GM21423 (cell line): ENCODE measurements at regions not wholly inside any gene's neighbourhood (a gene's known extent, or its start where the extent isn't known, plus 50 kb on each side); places are given as distances from the start of the nearest gene placed in this dataset.

ENCODE experiments used
- ATAC-seq: cut with Tn5 transposase; IDR thresholded peaks from one replicate; pipeline ENCODE4 v1.9.1; 2021; ENCODE audit warnings: mild to moderate bottlenecking, moderate library complexity; ENCODE audit not compliant: unreplicated experiment

DNA sequence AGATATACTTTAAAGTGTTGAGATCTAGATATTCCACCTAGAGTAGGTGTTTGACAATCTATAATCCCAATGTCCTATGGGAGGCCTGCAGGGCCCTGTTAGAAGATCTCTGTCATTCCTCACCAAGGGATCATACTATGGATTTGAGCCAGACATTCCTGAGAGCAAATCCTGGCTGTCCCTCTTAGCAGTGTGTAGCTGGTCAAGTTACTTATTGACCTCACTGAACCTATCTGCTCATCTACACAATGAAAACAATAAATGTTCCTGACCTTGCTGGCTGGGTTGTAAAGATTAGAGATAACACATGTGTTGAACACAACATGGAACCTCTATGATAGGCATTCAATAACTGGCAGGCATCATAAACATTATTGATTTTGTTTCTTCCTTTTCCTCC lies 265.6 kb upstream of the ATP11B start:
- ATAC-seq, result no peak

DNA sequence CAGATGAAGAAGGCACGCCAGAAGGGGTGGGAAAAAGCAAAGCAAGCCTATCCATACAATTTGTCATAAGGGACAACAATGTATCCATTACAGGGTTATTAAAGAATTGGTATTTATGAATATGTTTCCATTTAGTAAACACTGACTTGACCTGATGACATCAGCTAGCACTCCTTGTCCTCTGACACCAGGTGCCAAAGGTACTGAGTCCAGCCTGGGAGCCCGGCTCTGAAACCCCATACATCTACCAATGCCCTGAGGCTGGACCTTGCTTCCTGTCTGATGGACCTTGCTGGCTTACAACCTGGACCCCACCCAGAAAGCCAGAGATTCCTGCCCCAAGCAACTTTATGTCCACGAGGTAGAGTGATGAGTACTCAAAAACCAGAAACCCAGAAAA lies 263.0 kb upstream of the ATP11B start:
- no peak for ATAC-seq

GRCh38 chr3:182533394-182533793 lies 259.9 kb upstream of the ATP11B start:
- no peak for ATAC-seq

- no peak for ATAC-seq
Observed at GRCh38 chr3:182544542-182544941, 248.8 kb upstream of the ATP11B start.

- no peak for ATAC-seq
Observed at GRCh38 chr3:182562274-182562673, 231.0 kb upstream of the ATP11B start.

DNA sequence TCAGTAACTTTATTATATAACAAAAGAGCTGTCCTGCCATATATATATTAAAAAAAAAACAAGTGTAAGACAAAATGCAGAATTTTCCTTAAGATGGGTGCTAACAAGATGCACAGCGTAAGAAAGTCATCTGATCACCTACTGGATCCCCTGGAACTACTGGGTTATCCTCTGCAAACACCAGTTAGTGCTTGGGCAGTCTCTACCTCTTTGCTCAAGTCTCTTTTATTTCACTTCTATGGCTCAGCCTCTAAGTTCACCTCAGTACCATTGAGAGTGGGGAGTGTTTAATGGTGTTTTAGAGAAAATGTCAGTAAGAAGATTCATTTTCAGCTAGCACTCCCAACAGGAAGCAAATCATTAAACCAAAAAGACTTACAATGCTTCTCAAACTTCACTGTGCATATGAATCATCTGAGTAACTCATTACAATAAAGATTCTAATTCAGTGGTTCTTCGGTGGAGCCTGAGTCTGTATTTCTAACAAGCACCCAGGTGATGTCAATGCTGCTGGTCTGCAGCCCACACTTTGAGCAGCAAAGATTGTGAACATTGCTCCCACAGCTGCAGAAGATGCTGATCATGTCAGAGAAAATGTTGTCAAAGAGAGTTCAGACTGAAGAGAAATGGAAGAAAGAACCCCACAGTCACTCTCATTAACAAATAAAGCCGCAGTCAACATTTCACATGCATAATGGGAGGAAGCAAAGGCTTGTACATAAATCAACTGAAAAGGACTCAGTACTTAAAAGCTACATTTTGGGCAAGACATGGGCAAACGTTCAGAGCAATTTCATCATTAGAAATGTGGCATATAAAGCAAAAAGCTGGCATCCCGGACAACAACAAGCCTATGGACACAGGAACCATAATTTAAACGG lies 227.1 kb upstream of the ATP11B start:
- ATAC-seq, result no peak

GRCh38 chr3:182567700-182568099 lies 225.6 kb upstream of the ATP11B start:
- no peak for ATAC-seq

- no peak for ATAC-seq
Observed at GRCh38 chr3:182568261-182568660, 225.0 kb upstream of the ATP11B start.

DNA sequence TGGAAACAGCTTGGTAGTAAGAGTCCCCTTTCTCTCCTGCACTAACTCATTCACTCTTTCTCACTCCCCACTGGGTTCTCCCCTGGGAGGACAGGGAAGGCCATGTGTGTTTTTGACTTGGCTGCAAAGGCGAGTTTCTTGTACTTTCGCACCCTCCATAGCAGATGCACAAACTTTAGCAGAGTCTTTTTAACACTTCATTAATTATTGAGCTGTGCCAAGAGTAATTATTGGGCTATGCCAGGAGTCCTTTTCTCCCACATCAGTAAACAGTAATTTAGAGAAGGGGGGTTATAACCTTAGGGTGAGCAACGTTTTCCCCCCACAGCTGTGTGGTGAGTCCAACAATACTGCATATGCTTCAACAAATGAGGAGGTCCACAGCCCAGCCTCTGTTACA lies 224.4 kb upstream of the ATP11B start:
- no peak for ATAC-seq

- no peak for ATAC-seq
Observed at GRCh38 chr3:182570946-182571594, 222.2 kb upstream of the ATP11B start.

- ATAC-seq, result no peak
Observed at GRCh38 chr3:182575941-182576340, 217.4 kb upstream of the ATP11B start.

DNA sequence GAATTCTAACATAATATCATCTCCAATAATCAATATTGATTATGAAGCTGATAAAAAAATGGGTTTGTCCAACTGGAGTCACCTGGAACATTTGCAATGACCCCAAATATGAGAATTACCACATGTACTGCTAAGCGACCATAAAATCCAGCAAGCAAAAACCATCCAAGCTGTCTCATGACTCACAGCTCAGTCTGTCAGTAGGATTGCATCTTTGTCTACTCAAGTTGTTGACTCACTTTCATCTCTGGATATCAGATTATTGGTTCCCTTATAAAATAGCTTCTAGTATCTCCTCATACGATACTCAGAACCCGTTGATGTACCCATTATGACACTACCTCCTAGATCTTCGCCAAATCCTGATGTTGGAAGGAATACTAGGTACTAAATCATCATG lies 209.8 kb upstream of the ATP11B start:
- ATAC-seq, result no peak

GRCh38 chr3:182585532-182586150 lies 207.7 kb upstream of the ATP11B start:
- ATAC-seq, result no peak

DNA sequence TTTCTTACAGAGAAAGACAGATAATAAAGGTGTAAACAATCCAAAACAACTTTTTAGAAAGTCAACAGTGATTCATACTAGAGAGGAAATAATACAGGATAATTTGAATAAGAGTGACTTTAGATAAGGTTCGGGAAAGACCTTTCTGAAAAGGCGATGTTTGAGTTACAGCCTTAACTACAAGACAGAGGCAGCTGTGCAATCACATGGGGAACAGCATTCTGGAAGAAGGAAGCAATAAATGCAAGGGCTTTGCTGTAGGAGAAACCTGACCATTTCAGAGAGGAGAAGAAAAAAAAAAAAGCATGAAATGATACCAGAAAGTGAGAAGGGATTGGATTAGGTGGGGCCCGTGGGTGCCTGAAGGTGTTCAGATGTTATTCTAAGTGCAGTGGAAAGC lies 200.6 kb upstream of the ATP11B start:
- ATAC-seq, result no peak

GRCh38 chr3:182596676-182597410 lies 196.5 kb upstream of the ATP11B start:
- ATAC-seq, result no peak

DNA sequence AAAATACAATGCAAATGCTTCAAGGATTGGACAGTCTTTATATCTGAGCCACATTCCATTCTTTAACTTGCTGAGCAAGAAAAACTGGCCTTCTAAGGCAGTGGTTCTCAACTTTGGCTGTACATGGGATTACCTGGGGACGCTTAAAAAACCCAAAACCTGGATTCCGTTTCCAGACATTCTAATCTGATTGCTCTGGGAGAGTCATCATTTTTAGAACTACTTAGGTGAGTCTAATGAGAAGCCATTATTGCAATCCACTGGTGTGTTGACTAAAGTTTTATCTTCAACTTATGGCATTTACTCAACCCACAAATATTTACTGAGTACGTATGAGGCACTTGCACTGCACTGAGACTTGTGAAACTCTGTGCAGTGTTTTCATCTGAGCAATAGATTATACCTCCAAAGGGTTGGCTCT lies 195.7 kb upstream of the ATP11B start:
- no peak for ATAC-seq

GRCh38 chr3:182601597-182601996 lies 191.7 kb upstream of the ATP11B start:
- ATAC-seq, result no peak

- no peak for ATAC-seq
Observed at GRCh38 chr3:182603501-182603900, 189.8 kb upstream of the ATP11B start.

- ATAC-seq, result no peak
Observed at GRCh38 chr3:182605882-182606611, 187.3 kb upstream of the ATP11B start.

DNA sequence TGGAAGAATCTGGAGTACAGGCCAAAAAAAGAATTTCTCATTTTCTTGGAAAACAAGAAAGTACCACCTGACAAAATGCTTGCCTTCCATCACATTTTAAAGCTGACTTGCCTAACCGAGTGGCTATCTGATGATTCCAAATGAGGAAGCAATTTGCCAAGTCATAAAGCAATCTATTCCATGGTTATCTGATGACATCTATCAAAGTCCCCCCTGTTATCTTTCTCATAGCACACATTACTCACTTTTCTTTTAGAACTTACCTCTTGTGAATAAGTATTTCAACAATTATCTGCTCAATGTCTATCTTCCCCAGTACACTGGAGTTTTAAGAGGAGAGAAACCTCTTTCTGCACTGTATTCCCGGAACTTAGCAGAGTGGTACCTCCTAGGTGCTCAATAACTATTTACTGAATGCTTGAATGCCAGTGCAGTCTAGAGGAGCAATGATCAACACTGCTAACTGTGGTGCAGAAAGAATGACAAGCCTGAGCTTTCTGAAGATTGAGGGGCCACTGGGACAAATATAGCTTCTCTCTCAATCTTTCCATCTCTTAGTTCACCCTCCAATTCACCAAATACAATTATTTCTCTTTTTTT lies 186.3 kb upstream of the ATP11B start:
- no peak for ATAC-seq
